GM23338 (cell line): ENCODE measurements at regions not wholly inside any gene's neighbourhood (a gene's known extent, or its start where the extent isn't known, plus 50 kb on each side); places are given as distances from the start of the nearest gene placed in this dataset.

Experiments
- ATAC-seq: fragments of 200-7000 bp; cut with Tn5 transposase; 3 replicates; pipeline ENCODE4 v1.9.1; 2020
- DNase-seq: peaks from one replicate; pipeline ENCODE4 v3.0.0-alpha.2; 2015; ENCODE audit warnings: low spot score
- H2AFZ ChIP-seq: fragments of 200-600 bp; sonication (generic); 2 replicates; pipeline ENCODE4 v1.8.0; 2016; ENCODE audit warnings: antibody characterized with exemption, mild to moderate bottlenecking, moderate library complexity
- H3F3A ChIP-seq: fragments of 200-600 bp; sonication (generic); replicated peaks from 2 replicates; pipeline ENCODE4 v1.8.0; 2017; ENCODE audit warnings: antibody characterized with exemption, mixed run types, low read depth
- H3K27ac ChIP-seq: fragments of 200-600 bp; sonication (generic); 2 replicates; pipeline ENCODE4 v1.6.1; 2016; ENCODE audit warnings: low read depth
- H3K27me3 ChIP-seq: fragments of 200-600 bp; sonication (generic); 2 replicates; pipeline ENCODE4 v1.8.0; 2016; ENCODE audit warnings: mild to moderate bottlenecking, mixed run types, moderate library complexity; ENCODE audit not compliant: insufficient read depth
- H3K36me3 ChIP-seq: fragments of 200-600 bp; sonication (generic); 2 replicates; pipeline ENCODE4 v1.8.0; 2016; ENCODE audit warnings: mild to moderate bottlenecking; ENCODE audit not compliant: insufficient read depth
- H3K4me1 ChIP-seq: fragments of 200-600 bp; sonication (generic); 2 replicates; pipeline ENCODE4 v1.8.0; 2016; ENCODE audit warnings: mild to moderate bottlenecking, moderate library complexity; ENCODE audit not compliant: insufficient read depth
- H3K4me2 ChIP-seq: fragments of 200-600 bp; sonication (generic); 2 replicates; pipeline ENCODE4 v1.7.1; 2017; ENCODE audit warnings: mixed run types
- H3K4me3 ChIP-seq: fragments of 200-600 bp; sonication (generic); 2 replicates; pipeline ENCODE4 v1.6.1; 2016; ENCODE audit warnings: mixed run types
- H3K79me2 ChIP-seq: fragments of 200-600 bp; sonication (generic); replicated peaks from 2 replicates; pipeline ENCODE4 v1.8.0; 2017; ENCODE audit warnings: mild to moderate bottlenecking; ENCODE audit not compliant: insufficient read depth
- H3K9me2 ChIP-seq: fragments of 200-600 bp; sonication (generic); 2 replicates; pipeline ENCODE4 v1.8.0; 2017; ENCODE audit not compliant: insufficient read depth
- H4K20me1 ChIP-seq: fragments of 200-600 bp; sonication (generic); replicated peaks from 2 replicates; pipeline ENCODE4 v1.8.0; 2017; ENCODE audit warnings: mild to moderate bottlenecking; ENCODE audit not compliant: insufficient read depth
- H3K27ac Mint-ChIP-seq: 2 replicates; pipeline ENCODE4 v1.8.0; 2020; ENCODE audit warnings: inconsistent platforms, mild to moderate bottlenecking, moderate library complexity, mixed read lengths
- H3K27me3 Mint-ChIP-seq: 3 replicates; pipeline ENCODE4 v1.8.0; 2022; ENCODE audit warnings: low read depth, mild to moderate bottlenecking, moderate library complexity, mixed read lengths, inconsistent platforms; ENCODE audit not compliant: insufficient read depth, poor library complexity
- H3K36me3 Mint-ChIP-seq: 3 replicates; pipeline ENCODE4 v1.8.0; 2021; ENCODE audit warnings: low read depth, mild to moderate bottlenecking, inconsistent platforms, moderate library complexity, mixed read lengths
- H3K4me1 Mint-ChIP-seq: 3 replicates; pipeline ENCODE4 v1.8.0; 2020; ENCODE audit warnings: mild to moderate bottlenecking, inconsistent platforms, mixed read lengths
- H3K4me3 Mint-ChIP-seq: 3 replicates; pipeline ENCODE4 v1.8.0; 2021; ENCODE audit warnings: moderate library complexity, mild to moderate bottlenecking, inconsistent platforms, mixed read lengths
- H3K9me3 Mint-ChIP-seq: 3 replicates; pipeline ENCODE4 v1.8.0; 2020; ENCODE audit warnings: moderate library complexity, mild to moderate bottlenecking, inconsistent platforms, mixed read lengths
- CREB1 ChIP-seq: fragments of 250-450 bp; sonication (Bioruptor Pico); IDR thresholded peaks from 2 replicates; pipeline ENCODE4 v1.5.0; 2020; ENCODE audit warnings: low read depth, mild to moderate bottlenecking, moderate library complexity
- EZH2 ChIP-seq: fragments of 200-600 bp; sonication (generic); IDR thresholded peaks from one replicate; pipeline ENCODE4 v1.8.0; 2017; ENCODE audit warnings: antibody characterized with exemption, mild to moderate bottlenecking, low read depth; ENCODE audit not compliant: unreplicated experiment
- EZH2phosphoT487 ChIP-seq: fragments of 200-600 bp; sonication (generic); IDR thresholded peaks from one replicate; pipeline ENCODE4 v1.8.1; 2018; ENCODE audit warnings: antibody characterized with exemption; ENCODE audit not compliant: unreplicated experiment
- JUNB ChIP-seq: IDR thresholded peaks from one replicate; pipeline ENCODE4 v1.6.1; 2016; ENCODE audit warnings: antibody characterized with exemption; ENCODE audit not compliant: unreplicated experiment
- NANOG ChIP-seq: IDR thresholded peaks from 2 replicates; pipeline ENCODE4 v1.6.1; 2016; ENCODE audit warnings: antibody characterized with exemption, borderline replicate concordance
- POLR2AphosphoS5 ChIP-seq: IDR thresholded peaks from 2 replicates; pipeline ENCODE4 v1.6.1; 2016; ENCODE audit warnings: antibody characterized with exemption, low read depth
- STAT1 ChIP-seq: IDR thresholded peaks from one replicate; pipeline ENCODE4 v1.6.1; 2016; ENCODE audit warnings: antibody characterized with exemption; ENCODE audit not compliant: unreplicated experiment
- ZNF114 ChIP-seq: fragments of 250-450 bp; sonication (Bioruptor Pico); IDR thresholded peaks from 2 replicates; pipeline ENCODE4 v1.5.0; 2020; ENCODE audit warnings: mild to moderate bottlenecking, moderate library complexity
- ZNF331 ChIP-seq: fragments of 250-450 bp; sonication (Bioruptor Pico); IDR thresholded peaks from 2 replicates; pipeline ENCODE4 v1.5.0; 2020; ENCODE audit warnings: low read depth, mild to moderate bottlenecking, moderate library complexity
- TF ChIP-seq, protein P1 (sequence below): IDR thresholded peaks from 2 replicates; pipeline ENCODE4 v1.6.1; 2016; ENCODE audit warnings: antibody characterized with exemption
- TF ChIP-seq, protein P2 (sequence below): IDR thresholded peaks from one replicate; pipeline ENCODE4 v1.6.1; 2018; ENCODE audit warnings: antibody characterized with exemption; ENCODE audit not compliant: unreplicated experiment

- Histone ChIP-seq H3F3A (no peaks in the 10 kb centered on the region), H3K27ac (no peak overlapping the region), H4K20me1 (no peaks in the 10 kb centered on the region), H3K4me1 (peaks cover 6% of the 10 kb centered on the region; the same call in 1 of the 2 replicates), H3K79me2 (no peaks in the 10 kb centered on the region), H2AFZ (no peak overlapping the region), H3K9me2 (no peaks in the 10 kb centered on the region), H3K27me3 (no peaks in the 10 kb centered on the region), H3K36me3 (no peaks in the 10 kb centered on the region), H3K4me3 (no peak overlapping the region), H3K4me2 (no peak overlapping the region)
- H3K27me3 Mint-ChIP-seq = peaks cover 2% of the 10 kb centered on the region
- H3K36me3 Mint-ChIP-seq = no peaks in the 10 kb centered on the region
- H3K27ac Mint-ChIP-seq = no peak overlapping the region
- H3K4me3 Mint-ChIP-seq = no peak overlapping the region
- ATAC-seq (no peak), DNase-seq (no peak)
- no peaks in the 10 kb centered on the region for H3K9me3 Mint-ChIP-seq
- H3K4me1 Mint-ChIP-seq = peaks cover 12% of the 10 kb centered on the region; the same call in 2 of the 3 replicates
- no peak for TF ChIP-seq CREB1 (CRISPR knock-in tag)
- TF ChIP-seq JUNB = no peak
- TF ChIP-seq, protein P1, sequence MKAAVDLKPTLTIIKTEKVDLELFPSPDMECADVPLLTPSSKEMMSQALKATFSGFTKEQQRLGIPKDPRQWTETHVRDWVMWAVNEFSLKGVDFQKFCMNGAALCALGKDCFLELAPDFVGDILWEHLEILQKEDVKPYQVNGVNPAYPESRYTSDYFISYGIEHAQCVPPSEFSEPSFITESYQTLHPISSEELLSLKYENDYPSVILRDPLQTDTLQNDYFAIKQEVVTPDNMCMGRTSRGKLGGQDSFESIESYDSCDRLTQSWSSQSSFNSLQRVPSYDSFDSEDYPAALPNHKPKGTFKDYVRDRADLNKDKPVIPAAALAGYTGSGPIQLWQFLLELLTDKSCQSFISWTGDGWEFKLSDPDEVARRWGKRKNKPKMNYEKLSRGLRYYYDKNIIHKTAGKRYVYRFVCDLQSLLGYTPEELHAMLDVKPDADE = no peak
- TF ChIP-seq ZNF331 (CRISPR knock-in tag) = no peak
- TF ChIP-seq NANOG = no peak
- TF ChIP-seq POLR2AphosphoS5 = no peak
- TF ChIP-seq EZH2phosphoT487 = no peak
- TF ChIP-seq STAT1 = no peak
- TF ChIP-seq ZNF114 (CRISPR knock-in tag) = no peak
- TF ChIP-seq, protein P2, sequence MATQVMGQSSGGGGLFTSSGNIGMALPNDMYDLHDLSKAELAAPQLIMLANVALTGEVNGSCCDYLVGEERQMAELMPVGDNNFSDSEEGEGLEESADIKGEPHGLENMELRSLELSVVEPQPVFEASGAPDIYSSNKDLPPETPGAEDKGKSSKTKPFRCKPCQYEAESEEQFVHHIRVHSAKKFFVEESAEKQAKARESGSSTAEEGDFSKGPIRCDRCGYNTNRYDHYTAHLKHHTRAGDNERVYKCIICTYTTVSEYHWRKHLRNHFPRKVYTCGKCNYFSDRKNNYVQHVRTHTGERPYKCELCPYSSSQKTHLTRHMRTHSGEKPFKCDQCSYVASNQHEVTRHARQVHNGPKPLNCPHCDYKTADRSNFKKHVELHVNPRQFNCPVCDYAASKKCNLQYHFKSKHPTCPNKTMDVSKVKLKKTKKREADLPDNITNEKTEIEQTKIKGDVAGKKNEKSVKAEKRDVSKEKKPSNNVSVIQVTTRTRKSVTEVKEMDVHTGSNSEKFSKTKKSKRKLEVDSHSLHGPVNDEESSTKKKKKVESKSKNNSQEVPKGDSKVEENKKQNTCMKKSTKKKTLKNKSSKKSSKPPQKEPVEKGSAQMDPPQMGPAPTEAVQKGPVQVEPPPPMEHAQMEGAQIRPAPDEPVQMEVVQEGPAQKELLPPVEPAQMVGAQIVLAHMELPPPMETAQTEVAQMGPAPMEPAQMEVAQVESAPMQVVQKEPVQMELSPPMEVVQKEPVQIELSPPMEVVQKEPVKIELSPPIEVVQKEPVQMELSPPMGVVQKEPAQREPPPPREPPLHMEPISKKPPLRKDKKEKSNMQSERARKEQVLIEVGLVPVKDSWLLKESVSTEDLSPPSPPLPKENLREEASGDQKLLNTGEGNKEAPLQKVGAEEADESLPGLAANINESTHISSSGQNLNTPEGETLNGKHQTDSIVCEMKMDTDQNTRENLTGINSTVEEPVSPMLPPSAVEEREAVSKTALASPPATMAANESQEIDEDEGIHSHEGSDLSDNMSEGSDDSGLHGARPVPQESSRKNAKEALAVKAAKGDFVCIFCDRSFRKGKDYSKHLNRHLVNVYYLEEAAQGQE = no peak
- TF ChIP-seq EZH2 = no peak
Measured at GRCh38 chr18:68150961-68151360, 563.9 kb downstream of the TMX3 start.

DNA sequence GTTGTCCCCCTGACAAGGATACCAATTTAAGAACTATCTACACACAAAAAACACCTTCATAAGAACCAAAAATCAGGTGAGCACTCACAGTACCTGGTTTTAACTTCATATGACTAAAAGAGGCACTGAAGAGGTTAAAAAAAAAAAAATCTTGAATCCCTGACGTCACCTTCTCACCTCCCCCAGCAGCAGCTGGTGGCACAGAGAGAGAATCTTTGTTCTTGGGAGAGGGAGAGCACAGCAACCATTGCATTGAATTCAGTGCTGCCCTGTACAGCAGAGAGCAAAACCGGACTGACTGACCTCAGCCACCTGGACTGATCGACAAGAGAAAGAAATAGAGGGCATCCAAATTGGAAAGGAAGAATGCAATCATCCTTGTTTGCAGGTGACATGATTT is 566.0 kb downstream of the TMX3 start:
- Mint-ChIP-seq H3K4me3 (no peak overlapping the region), H3K36me3 (no peaks in the 10 kb centered on the region), H3K9me3 (no peaks in the 10 kb centered on the region), H3K27me3 (peaks cover 2% of the 10 kb centered on the region), H3K4me1 (peaks cover 12% of the 10 kb centered on the region; the same call in 2 of the 3 replicates), H3K27ac (peak overlapping the region; percentile 65)
- Histone ChIP-seq H4K20me1 (no peaks in the 10 kb centered on the region), H3K27ac (no peak overlapping the region), H3K9me2 (no peaks in the 10 kb centered on the region), H3K4me1 (peaks cover 6% of the 10 kb centered on the region; the same call in 1 of the 2 replicates), H3F3A (no peaks in the 10 kb centered on the region), H3K4me3 (no peak overlapping the region), H3K27me3 (no peaks in the 10 kb centered on the region), H3K4me2 (no peak overlapping the region), H3K36me3 (no peaks in the 10 kb centered on the region), H3K79me2 (no peaks in the 10 kb centered on the region), H2AFZ (no peak overlapping the region; the same call in 1 of the 2 replicates)
- ATAC-seq = peak; percentile 48; the same call in 1 of the 3 replicates
- peak; percentile 38 for DNase-seq
- no peak for TF ChIP-seq EZH2phosphoT487
- peak; percentile 87 for TF ChIP-seq CREB1 (CRISPR knock-in tag)
